Posterior vena cava (tissue), 2 donors: ENCODE measurements at regions not wholly inside any gene's neighbourhood (a gene's known extent, or its start where the extent isn't known, plus 50 kb on each side); places are given as distances from the start of the nearest gene placed in this dataset.

ENCODE experiments used
- DNase-seq: peaks from one replicate; pipeline ENCODE4 v3.0.0-alpha.2; 2020; ENCODE audit warnings: low spot score
- intact Hi-C, 2 donors: fragments of 100-400 bp; cut with DNase I; formaldehyde crosslinking; loops; one replicate each; pipeline versions ENCODE4 v1.14.1 to v1.14.2; 2022 to 2023
- donor health status: DM: yes; HTN: yes; CAD: no.
- donor health status: DM: yes; HTN: yes; CAD: no.

GRCh38 chr2:45337481-45337880, 273.6 kb downstream of the SRBD1 start:
- DNase-seq = no peak
- intact Hi-C loops = no loop called here

- no peak for DNase-seq
- intact Hi-C loops = no loop called here
These were observed 276.9 kb downstream of the SRBD1 start for GRCh38 chr2:45334205-45334604.

GRCh38 chr2:45332567-45332966, 278.5 kb downstream of the SRBD1 start:
- intact Hi-C loops = no loop called here

GRCh38 chr2:45332094-45332493, 279.0 kb downstream of the SRBD1 start:
- intact Hi-C loops = no loop called here
- DNase-seq = no peak

More at GRCh38 chr2:45332567-45332966, 278.5 kb downstream of the SRBD1 start:
- no peak for DNase-seq

- intact Hi-C loops = no loop called here
- no peak for DNase-seq
These were observed 279.7 kb downstream of the SRBD1 start for GRCh38 chr2:45331410-45331786.

GRCh38 chr2:45330637-45331409, 280.2 kb downstream of the SRBD1 start:
- intact Hi-C loops = no loop called here
- no peak for DNase-seq

- intact Hi-C loops = no loop called here
- no peak for DNase-seq
These were observed 281.0 kb downstream of the SRBD1 start for GRCh38 chr2:45330108-45330507.

- intact Hi-C loops = no loop called here
- DNase-seq = no peak
These were observed 281.9 kb downstream of the SRBD1 start for GRCh38 chr2:45329045-45329677.

- intact Hi-C loops = no loop called here
These were observed 282.7 kb downstream of the SRBD1 start for GRCh38 chr2:45328264-45328870.

GRCh38 chr2:45323344-45323743, 287.7 kb downstream of the SRBD1 start:
- intact Hi-C loops = no loop called here

More at GRCh38 chr2:45328264-45328870, 282.7 kb downstream of the SRBD1 start:
- DNase-seq = no peak

GRCh38 chr2:45320956-45321355, 290.1 kb downstream of the SRBD1 start:
- intact Hi-C loops = no loop called here
- no peak for DNase-seq

More at GRCh38 chr2:45323344-45323743, 287.7 kb downstream of the SRBD1 start:
- DNase-seq = no peak

GRCh38 chr2:45319683-45320455, 291.2 kb downstream of the SRBD1 start:
- intact Hi-C loops = no loop called here

GRCh38 chr2:45318686-45319085, 292.4 kb downstream of the SRBD1 start:
- intact Hi-C loops = no loop called here

More at GRCh38 chr2:45319683-45320455, 291.2 kb downstream of the SRBD1 start:
- no peak for DNase-seq

GRCh38 chr2:45316576-45317338, 294.3 kb downstream of the SRBD1 start:
- intact Hi-C loops = no loop called here
- no peak for DNase-seq

More at GRCh38 chr2:45318686-45319085, 292.4 kb downstream of the SRBD1 start:
- no peak for DNase-seq

- DNase-seq = no peak
- intact Hi-C loops = no loop called here
These were observed 295.2 kb downstream of the SRBD1 start for GRCh38 chr2:45315861-45316260.

GRCh38 chr2:45312275-45312674, 298.8 kb downstream of the SRBD1 start:
- intact Hi-C loops = no loop called here
- no peak for DNase-seq

GRCh38 chr2:45311559-45311958, 299.5 kb downstream of the SRBD1 start:
- intact Hi-C loops = no loop called here
- DNase-seq = no peak

GRCh38 chr2:45307147-45307546, 297.9 kb upstream of the SIX2 start:
- intact Hi-C loops = no loop called here
- no peak for DNase-seq

GRCh38 chr2:45305599-45305998, 296.3 kb upstream of the SIX2 start:
- DNase-seq = no peak
- intact Hi-C loops = no loop called here
